H9 (cell line): ENCODE measurements at regions not wholly inside any gene's neighbourhood (a gene's known extent, or its start where the extent isn't known, plus 50 kb on each side); places are given as distances from the start of the nearest gene placed in this dataset.

Experiments used
- DNase-seq: peaks from one replicate; pipeline ENCODE4 v3.0.0-alpha.2; 2017
- H2AFZ ChIP-seq: one replicate; pipeline ENCODE4 v1.6.1; 2013; ENCODE audit warnings: mild to moderate bottlenecking, low read length, control low read depth, moderate library complexity
- H2AK5ac ChIP-seq: 2 replicates; pipeline ENCODE4 v1.6.1; 2013; ENCODE audit warnings: low read length, control low read depth, mixed read lengths; ENCODE audit not compliant: insufficient read length
- H2BK120ac ChIP-seq: one replicate; pipeline ENCODE4 v1.6.1; 2013; ENCODE audit warnings: low read depth, mild to moderate bottlenecking, low read length, control low read depth, inconsistent platforms; ENCODE audit not compliant: poor library complexity, severe bottlenecking
- H2BK12ac ChIP-seq: 2 replicates; pipeline ENCODE4 v1.6.1; 2013; ENCODE audit warnings: low read length, control low read depth, mixed read lengths, low read depth; ENCODE audit not compliant: insufficient read length
- H2BK15ac ChIP-seq: 2 replicates; pipeline ENCODE4 v1.6.1; 2013; ENCODE audit warnings: low read depth, low read length, control low read depth
- H2BK20ac ChIP-seq: one replicate; pipeline ENCODE4 v1.6.1; 2013; ENCODE audit warnings: low read depth, mild to moderate bottlenecking, low read length, control low read depth, inconsistent platforms; ENCODE audit not compliant: poor library complexity, severe bottlenecking
- H2BK5ac ChIP-seq: 2 replicates; pipeline ENCODE4 v1.6.1; 2013; ENCODE audit warnings: low read length, control low read depth, mixed read lengths; ENCODE audit not compliant: insufficient read length
- H3K14ac ChIP-seq: 2 replicates; pipeline ENCODE4 v1.6.1; 2013; ENCODE audit warnings: low read length, control low read depth; ENCODE audit not compliant: insufficient read depth
- H3K18ac ChIP-seq: 2 replicates; pipeline ENCODE4 v1.6.1; 2013; ENCODE audit warnings: low read depth, mild to moderate bottlenecking, mixed read lengths, low read length, control low read depth; ENCODE audit not compliant: insufficient read length
- H3K23ac ChIP-seq: 2 replicates; pipeline ENCODE4 v1.6.1; 2013; ENCODE audit warnings: low read length, control low read depth, mixed read lengths, low read depth; ENCODE audit not compliant: insufficient read length
- H3K23me2 ChIP-seq: 2 replicates; pipeline ENCODE4 v1.6.1; 2013; ENCODE audit warnings: low read depth, mild to moderate bottlenecking, mixed read lengths, low read length, control low read depth; ENCODE audit not compliant: insufficient read length, poor library complexity, severe bottlenecking
- H3K27ac ChIP-seq: 2 replicates; pipeline ENCODE4 v1.5.1; 2013; ENCODE audit warnings: low read length, control low read depth, mixed read lengths, low read depth; ENCODE audit not compliant: insufficient read length
- H3K27me3 ChIP-seq: 2 replicates; pipeline ENCODE4 v1.6.1; 2013; ENCODE audit warnings: low read length, control low read depth, inconsistent platforms; ENCODE audit not compliant: insufficient read depth
- H3K4ac ChIP-seq: 2 replicates; pipeline ENCODE4 v1.6.1; 2013; ENCODE audit warnings: low read depth, mild to moderate bottlenecking, control low read depth, inconsistent platforms, low read length, moderate library complexity
- H3K4me1 ChIP-seq: 2 replicates; pipeline ENCODE4 v1.6.1; 2013; ENCODE audit warnings: low read length, control low read depth, inconsistent platforms; ENCODE audit not compliant: insufficient read depth
- H3K4me2 ChIP-seq: 2 replicates; pipeline ENCODE4 v1.6.1; 2013; ENCODE audit warnings: low read length, control low read depth, mixed read lengths; ENCODE audit not compliant: insufficient read length, insufficient read depth
- H3K56ac ChIP-seq: 2 replicates; pipeline ENCODE4 v1.6.1; 2013; ENCODE audit warnings: low read depth, mild to moderate bottlenecking, mixed read lengths, low read length, control low read depth; ENCODE audit not compliant: insufficient read length
- H3K79me1 ChIP-seq: 2 replicates; pipeline ENCODE4 v1.6.1; 2013; ENCODE audit warnings: low read depth, mild to moderate bottlenecking, moderate library complexity, low read length, control low read depth, inconsistent platforms; ENCODE audit not compliant: insufficient read depth, poor library complexity, severe bottlenecking
- H3K79me2 ChIP-seq: 2 replicates; pipeline ENCODE4 v1.6.1; 2013; ENCODE audit warnings: low read length, control low read depth, inconsistent platforms; ENCODE audit not compliant: insufficient read depth
- H3K9ac ChIP-seq: 2 replicates; pipeline ENCODE4 v1.6.1; 2013; ENCODE audit warnings: low read length, control low read depth, mixed read lengths; ENCODE audit not compliant: insufficient read length; ENCODE audit errors: extremely low read depth
- H3K9me3 ChIP-seq: one replicate; pipeline ENCODE4 v1.6.1; 2013; ENCODE audit warnings: low read depth, low read length, inconsistent platforms; ENCODE audit not compliant: control insufficient read depth
- H3T11ph ChIP-seq: one replicate; pipeline ENCODE4 v1.6.1; 2013; ENCODE audit warnings: mild to moderate bottlenecking, low read length, control low read depth, inconsistent platforms
- H4K20me1 ChIP-seq: one replicate; pipeline ENCODE4 v1.6.1; 2013; ENCODE audit not compliant: control insufficient read depth, insufficient read length, insufficient read depth
- H4K5ac ChIP-seq: 2 replicates; pipeline ENCODE4 v1.6.1; 2013; ENCODE audit warnings: low read depth, mild to moderate bottlenecking, mixed read lengths, low read length, control low read depth; ENCODE audit not compliant: insufficient read length
- H4K8ac ChIP-seq: replicated peaks from 2 replicates; pipeline ENCODE4 v1.6.1; 2013; ENCODE audit warnings: low read length, control low read depth, mixed read lengths, low read depth; ENCODE audit not compliant: insufficient read length
- H4K91ac ChIP-seq: 2 replicates; pipeline ENCODE4 v1.6.1; 2013; ENCODE audit warnings: low read depth, mild to moderate bottlenecking, moderate library complexity, mixed read lengths, low read length, control low read depth; ENCODE audit not compliant: insufficient read length
- H3K27ac Mint-ChIP-seq, 3 experiments: 2 replicates in 2 of 3; 3 replicates in 1 of 3; pipeline ENCODE4 v1.8.0; 2020 to 2021; ENCODE audit warnings: mixed read lengths in 3 of 3, mild to moderate bottlenecking in 1 of 3, moderate library complexity in 1 of 3
- H3K27me3 Mint-ChIP-seq: 2 replicates; pipeline ENCODE4 v1.8.0; 2021; ENCODE audit warnings: low read depth, mild to moderate bottlenecking, moderate library complexity, mixed read lengths
- H3K36me3 Mint-ChIP-seq, 3 experiments: 2 replicates in 2 of 3; 3 replicates in 1 of 3; pipeline ENCODE4 v1.8.0; 2020 to 2021; ENCODE audit warnings: low read depth in 3 of 3, mixed read lengths in 3 of 3; ENCODE audit not compliant: insufficient read depth in 1 of 3
- H3K4me1 Mint-ChIP-seq, 2 experiments: 2 replicates each; pipeline ENCODE4 v1.8.0; 2020; ENCODE audit warnings: mixed read lengths in 2 of 2
- H3K4me3 Mint-ChIP-seq, 2 experiments: 2 replicates in 1 of 2; 3 replicates in 1 of 2; pipeline ENCODE4 v1.8.0; 2020 to 2021; ENCODE audit warnings: mild to moderate bottlenecking in 2 of 2, mixed read lengths in 2 of 2, moderate library complexity in 1 of 2
- H3K9me3 Mint-ChIP-seq, 2 experiments: 2 replicates in 1 of 2; 3 replicates in 1 of 2; pipeline ENCODE4 v1.8.0; 2020; ENCODE audit warnings: mild to moderate bottlenecking in 2 of 2, mixed read lengths in 2 of 2, moderate library complexity in 1 of 2
- WGBS: extraction: QIAGEN DNeasy Blood & Tissue Kit; methylation state at CpG from one replicate; pipeline ENCODE4 v1.1.7; 2013; ENCODE audit warnings: missing lambda C conversion rate, low lambda C conversion rate, mixed read lengths; ENCODE audit not compliant: insufficient read length; ENCODE audit errors: extremely low coverage; 5-methylcytosine and 5-hydroxymethylcytosine counted together
- TF ChIP-seq, protein P1 (sequence below): fragments of 200-600 bp; sonication (generic); conservative IDR thresholded peaks from 3 replicates; pipeline ENCODE4 v1.8.0; 2021; ENCODE audit warnings: antibody characterized with exemption, mild to moderate bottlenecking

DNA sequence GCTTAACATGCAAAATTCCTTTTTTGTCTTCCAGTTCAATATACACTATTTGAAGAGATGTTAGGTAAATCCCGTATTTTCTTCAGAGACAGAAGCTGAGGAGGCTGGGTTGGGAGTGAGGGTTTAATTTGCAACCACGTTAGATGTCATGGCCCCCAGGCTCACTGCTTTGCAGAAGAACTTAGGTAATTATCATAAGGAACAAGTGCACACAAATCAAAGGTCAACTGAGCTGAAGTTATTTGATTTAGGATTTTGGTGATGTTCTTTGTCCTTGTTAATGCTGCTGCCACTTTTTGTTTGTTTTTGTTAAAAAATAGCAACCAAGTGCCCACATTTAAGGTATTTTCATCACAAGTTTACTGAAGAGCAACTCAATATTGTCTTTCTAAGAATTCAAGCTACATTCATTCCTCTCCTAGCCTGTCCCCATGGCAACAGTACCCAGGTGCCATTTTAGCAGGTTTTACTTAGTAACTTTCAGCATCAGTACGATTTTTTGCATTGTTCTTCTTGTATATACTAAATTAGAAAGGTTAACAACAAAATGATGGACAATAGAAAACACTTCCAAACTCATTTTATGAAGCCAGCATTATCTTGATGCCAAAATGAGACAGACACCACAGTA, 62.9 kb upstream of the NDUFV2 start:
- Histone ChIP-seq H3K79me1 (no peaks in the 10 kb centered on the region), H3K4me1 (no peaks in the 10 kb centered on the region), H4K20me1 (no peaks in the 10 kb centered on the region), H2BK120ac (no peak overlapping the region), H2BK15ac (no peak overlapping the region), H3K79me2 (no peaks in the 10 kb centered on the region), H3K27ac (no peak overlapping the region), H2AFZ (no peak overlapping the region), H3K14ac (no peak overlapping the region), H2BK5ac (no peak overlapping the region), H2BK12ac (no peak overlapping the region), H3K23ac (no peak overlapping the region), H3K27me3 (no peaks in the 10 kb centered on the region), H3K4ac (no peak overlapping the region), H3K4me2 (no peak overlapping the region), H2AK5ac (no peak overlapping the region), H4K8ac (no peak overlapping the region), H3K23me2 (no peaks in the 10 kb centered on the region), H3K9me3 (no peaks in the 10 kb centered on the region), H3T11ph (no peak overlapping the region), H4K5ac (no peak overlapping the region), H3K18ac (no peak overlapping the region), H3K56ac (no peak overlapping the region), H3K9ac (no peak overlapping the region), H4K91ac (no peak overlapping the region), H2BK20ac (no peak overlapping the region)
- H3K9me3 Mint-ChIP-seq: no peaks in the 10 kb centered on the region
- H3K4me3 Mint-ChIP-seq: no peak overlapping the region
- TF ChIP-seq, protein P1, sequence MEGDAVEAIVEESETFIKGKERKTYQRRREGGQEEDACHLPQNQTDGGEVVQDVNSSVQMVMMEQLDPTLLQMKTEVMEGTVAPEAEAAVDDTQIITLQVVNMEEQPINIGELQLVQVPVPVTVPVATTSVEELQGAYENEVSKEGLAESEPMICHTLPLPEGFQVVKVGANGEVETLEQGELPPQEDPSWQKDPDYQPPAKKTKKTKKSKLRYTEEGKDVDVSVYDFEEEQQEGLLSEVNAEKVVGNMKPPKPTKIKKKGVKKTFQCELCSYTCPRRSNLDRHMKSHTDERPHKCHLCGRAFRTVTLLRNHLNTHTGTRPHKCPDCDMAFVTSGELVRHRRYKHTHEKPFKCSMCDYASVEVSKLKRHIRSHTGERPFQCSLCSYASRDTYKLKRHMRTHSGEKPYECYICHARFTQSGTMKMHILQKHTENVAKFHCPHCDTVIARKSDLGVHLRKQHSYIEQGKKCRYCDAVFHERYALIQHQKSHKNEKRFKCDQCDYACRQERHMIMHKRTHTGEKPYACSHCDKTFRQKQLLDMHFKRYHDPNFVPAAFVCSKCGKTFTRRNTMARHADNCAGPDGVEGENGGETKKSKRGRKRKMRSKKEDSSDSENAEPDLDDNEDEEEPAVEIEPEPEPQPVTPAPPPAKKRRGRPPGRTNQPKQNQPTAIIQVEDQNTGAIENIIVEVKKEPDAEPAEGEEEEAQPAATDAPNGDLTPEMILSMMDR: no peak
- no CpG with 5 or more reads among the region's 3 CpGs for WGBS
- no peak for DNase-seq
- H3K27me3 Mint-ChIP-seq: no peaks in the 10 kb centered on the region; the same call in 1 of the 2 replicates
- H3K36me3 Mint-ChIP-seq: no peaks in the 10 kb centered on the region
- H3K4me1 Mint-ChIP-seq: peaks cover 5 to 14% of the 10 kb centered on the region in 2 experiments
- H3K27ac Mint-ChIP-seq: no peak overlapping the region
